HCT116 (cell line): ENCODE measurements at regions not wholly inside any gene's neighbourhood (a gene's known extent, or its start where the extent isn't known, plus 50 kb on each side); places are given as distances from the start of the nearest gene placed in this dataset.

Source experiments
- ATAC-seq: fragments of 200-7000 bp; cut with Tn5 transposase; 2 replicates; pipeline ENCODE4 v1.9.1; 2020; ENCODE audit warnings: mild to moderate bottlenecking, moderate library complexity
- BruUV-seq: library from RNA; stranded (reverse); fragments of 400-500 nt; replicated peaks from 2 replicates; lab custom pipeline; 2021; lab: Mats Ljungman, UMichigan
- CTCF ChIA-PET: fragments of 300-600 bp; sonication (Branson Sonifier 250); formaldehyde crosslinking; loops from one replicate; lab custom pipeline; 2021; ENCODE audit warnings: antibody characterized with exemption; lab: Charles Lee
- POLR2A ChIA-PET: fragments of 300-600, 350-600 bp; sonication (Branson Sonifier 250); formaldehyde crosslinking; loops from one replicate; lab custom pipeline; 2021; ENCODE audit warnings: antibody characterized with exemption; lab: Charles Lee
- RAD21 ChIA-PET, 2 experiments: fragments of 300-600 bp; sonication (Branson Sonifier 250); formaldehyde crosslinking; loops; one replicate each; lab custom pipeline; 2023; ENCODE audit warnings: low total read pairs in 2 of 2; ENCODE audit not compliant: uncharacterized antibody in 2 of 2, unreplicated experiment in 2 of 2, low non-redundant PET in 1 of 2; lab: Charles Lee
- DNase-seq: peaks from one replicate; pipeline ENCODE4 v3.0.0-alpha.2; 2010; ENCODE audit warnings: low read depth, low spot score
- H2AFZ ChIP-seq: fragments of 200-600 bp; shearing (Covaris generic), sonication (generic); 2 replicates; pipeline ENCODE4 v1.6.1; 2017; ENCODE audit warnings: low read depth, mixed run types, mixed read lengths, antibody characterized with exemption, low read length; ENCODE audit not compliant: poor library complexity, severe bottlenecking
- H3K27ac ChIP-seq: 2 replicates; pipeline ENCODE4 v1.5.1; 2012; ENCODE audit warnings: low read depth, low read length
- H3K27me3 ChIP-seq: fragments of 200-600 bp; sonication (generic); 2 replicates; pipeline ENCODE4 v1.6.1; 2016; ENCODE audit warnings: mixed run types, low read length, mixed read lengths; ENCODE audit not compliant: insufficient read depth
- H3K36me3 ChIP-seq, 2 experiments: fragments of 200-500 bp in 1 of 2; fragments of 200-600 bp in 1 of 2; sonication (Bioruptor generic) in 1 of 2; sonication (generic) in 1 of 2; 2 replicates each; pipeline versions ENCODE4 v1.5.1 to v1.6.1; 2014 to 2016; ENCODE audit warnings: low read length in 2 of 2, inconsistent platforms in 1 of 2, mixed read lengths in 1 of 2, mixed run types in 1 of 2; ENCODE audit not compliant: insufficient read depth in 2 of 2, control insufficient read depth in 1 of 2
- H3K4me1 ChIP-seq, 2 experiments: fragments of 200-600 bp in 1 of 2; sonication (generic) in 1 of 2; 2 replicates each; pipeline versions ENCODE4 v1.5.1 to v1.6.1; 2012 to 2017; ENCODE audit warnings: low read length in 2 of 2, inconsistent platforms in 1 of 2, mild to moderate bottlenecking in 1 of 2, mixed read lengths in 1 of 2, mixed run types in 1 of 2, moderate library complexity in 1 of 2; ENCODE audit not compliant: insufficient read depth in 2 of 2, control insufficient read depth in 1 of 2
- H3K4me2 ChIP-seq: fragments of 200-600 bp; sonication (generic); 2 replicates; pipeline ENCODE4 v1.6.1; 2017; ENCODE audit warnings: mixed run types, low read length, mixed read lengths
- H3K4me3 ChIP-seq, 2 experiments: fragments of 200-600 bp in 1 of 2; sonication (generic) in 1 of 2; replicated peaks in 1 of 2; 2 replicates each; pipeline ENCODE4 v1.5.1; 2011 to 2016; ENCODE audit warnings: low read length in 2 of 2, control low read depth in 1 of 2, low read depth in 1 of 2, mild to moderate bottlenecking in 1 of 2, mixed read lengths in 1 of 2, mixed run types in 1 of 2
- H3K79me2 ChIP-seq: fragments of 200-600 bp; sonication (generic); 2 replicates; pipeline ENCODE4 v1.6.1; 2017; ENCODE audit warnings: mild to moderate bottlenecking, mixed run types, low read length, moderate library complexity, mixed read lengths; ENCODE audit not compliant: insufficient read depth
- H3K9ac ChIP-seq: fragments of 200-600 bp; sonication (generic); 2 replicates; pipeline ENCODE4 v1.6.1; 2016; ENCODE audit warnings: low read length, mixed read lengths
- H3K9me2 ChIP-seq: fragments of 200-600 bp; sonication (generic), shearing (Covaris generic); 2 replicates; pipeline ENCODE4 v1.6.1; 2017; ENCODE audit warnings: mixed run types, mild to moderate bottlenecking, moderate library complexity; ENCODE audit not compliant: insufficient read depth
- H3K9me3 ChIP-seq, 2 experiments: fragments of 200-500 bp in 1 of 2; fragments of 200-600 bp in 1 of 2; sonication (Bioruptor generic) in 1 of 2; sonication (generic) in 1 of 2; 2 replicates each; pipeline ENCODE4 v1.6.1; 2014 to 2017; ENCODE audit warnings: low read length in 2 of 2, mixed read lengths in 2 of 2, inconsistent platforms in 1 of 2, low read depth in 1 of 2, mild to moderate bottlenecking in 1 of 2, mixed run types in 1 of 2, moderate library complexity in 1 of 2; ENCODE audit not compliant: control insufficient read depth in 1 of 2, insufficient read depth in 1 of 2
- H4K20me1 ChIP-seq: fragments of 200-600 bp; sonication (generic), shearing (Covaris generic); 2 replicates; pipeline ENCODE4 v1.6.1; 2017; ENCODE audit warnings: mixed run types, mild to moderate bottlenecking, moderate library complexity; ENCODE audit not compliant: insufficient read depth
- FOSL1 ChIP-seq: IDR thresholded peaks from 2 replicates; pipeline ENCODE4 v1.6.1; 2012; ENCODE audit warnings: low read depth
- POLR2AphosphoS5 ChIP-seq: IDR thresholded peaks from 2 replicates; pipeline ENCODE4 v1.6.1; 2011; ENCODE audit warnings: mild to moderate bottlenecking, low read depth, low read length, moderate library complexity
- TCF7L2 ChIP-seq: IDR thresholded peaks from 2 replicates; pipeline ENCODE4 v1.7.0; 2011; ENCODE audit warnings: borderline replicate concordance, inconsistent platforms; ENCODE audit not compliant: insufficient read depth, insufficient read length; ENCODE audit errors: extremely low read depth
- intact Hi-C: fragments of 100-400 bp; cut with micrococcal nuclease; formaldehyde crosslinking; loops from 2 replicates; pipeline ENCODE4 v1.10.0; 2022
- TF ChIP-seq, protein P1 (sequence below), 3 experiments: fragments of 200-600 bp in 1 of 3; sonication (generic) in 1 of 3; IDR thresholded peaks in 2 of 3; conservative IDR thresholded peaks in 1 of 3; 2 replicates each; pipeline ENCODE4 v1.5.1; 2012 to 2017; ENCODE audit warnings: low read depth in 2 of 3, low read length in 2 of 3, antibody characterized with exemption in 1 of 3, borderline replicate concordance in 1 of 3, control low read depth in 1 of 3, mild to moderate bottlenecking in 1 of 3, mixed read lengths in 1 of 3, mixed run types in 1 of 3, moderate library complexity in 1 of 3; ENCODE audit not compliant: insufficient read depth in 1 of 3
- TF ChIP-seq, protein P2 (sequence below): IDR thresholded peaks from 2 replicates; pipeline ENCODE4 v1.6.1; 2012; ENCODE audit warnings: low read depth

DNA sequence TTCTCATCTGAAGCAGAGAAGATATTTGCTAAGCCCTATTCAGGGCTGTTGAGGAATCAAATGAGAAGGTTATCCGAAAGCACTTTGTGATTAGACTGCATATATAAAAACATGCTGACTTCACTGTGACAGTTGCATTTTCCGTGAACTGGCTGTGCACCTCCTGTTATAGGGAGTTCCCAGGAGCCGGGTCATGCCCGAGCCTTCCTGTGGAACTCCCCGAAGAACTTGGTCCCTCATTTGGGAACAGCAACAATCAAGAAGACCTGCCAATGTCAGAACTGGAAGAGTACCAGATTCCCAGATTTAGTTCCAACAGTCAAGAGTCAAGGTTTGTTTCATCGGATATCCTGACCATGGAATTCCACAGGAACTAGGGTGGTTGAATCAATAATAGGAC lies 130.4 kb upstream of the RAI14 start:
- intact Hi-C loops: no loop called here
- ATAC-seq (no peak), DNase-seq (no peak)
- Histone ChIP-seq H3K9me2 (no peaks in the 10 kb centered on the region), H3K36me3 (no peaks in the 10 kb centered on the region), H3K27ac (no peak overlapping the region), H2AFZ (no peak overlapping the region), H3K27me3 (no peaks in the 10 kb centered on the region), H3K9ac (no peak overlapping the region), H3K9me3 (no peaks in the 10 kb centered on the region), H3K4me2 (no peak overlapping the region), H3K79me2 (no peaks in the 10 kb centered on the region), H3K4me3 (no peak overlapping the region), H3K4me1 (no peaks in the 10 kb centered on the region), H4K20me1 (no peaks in the 10 kb centered on the region)
- POLR2A ChIA-PET: no interaction called here
- RAD21 ChIA-PET: no interaction called here
- BruUV-seq: no TSS peak
- CTCF ChIA-PET: no interaction called here
- TF ChIP-seq FOSL1 (no peak), TCF7L2 (no peak), POLR2AphosphoS5 (no peak)
- TF ChIP-seq, protein P1, sequence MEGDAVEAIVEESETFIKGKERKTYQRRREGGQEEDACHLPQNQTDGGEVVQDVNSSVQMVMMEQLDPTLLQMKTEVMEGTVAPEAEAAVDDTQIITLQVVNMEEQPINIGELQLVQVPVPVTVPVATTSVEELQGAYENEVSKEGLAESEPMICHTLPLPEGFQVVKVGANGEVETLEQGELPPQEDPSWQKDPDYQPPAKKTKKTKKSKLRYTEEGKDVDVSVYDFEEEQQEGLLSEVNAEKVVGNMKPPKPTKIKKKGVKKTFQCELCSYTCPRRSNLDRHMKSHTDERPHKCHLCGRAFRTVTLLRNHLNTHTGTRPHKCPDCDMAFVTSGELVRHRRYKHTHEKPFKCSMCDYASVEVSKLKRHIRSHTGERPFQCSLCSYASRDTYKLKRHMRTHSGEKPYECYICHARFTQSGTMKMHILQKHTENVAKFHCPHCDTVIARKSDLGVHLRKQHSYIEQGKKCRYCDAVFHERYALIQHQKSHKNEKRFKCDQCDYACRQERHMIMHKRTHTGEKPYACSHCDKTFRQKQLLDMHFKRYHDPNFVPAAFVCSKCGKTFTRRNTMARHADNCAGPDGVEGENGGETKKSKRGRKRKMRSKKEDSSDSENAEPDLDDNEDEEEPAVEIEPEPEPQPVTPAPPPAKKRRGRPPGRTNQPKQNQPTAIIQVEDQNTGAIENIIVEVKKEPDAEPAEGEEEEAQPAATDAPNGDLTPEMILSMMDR (IDR thresholded peaks at IDR 0.05 in 2 of 3, conservative IDR thresholded peaks at IDR 0.05 in 1 of 3; ENCODE audit: borderline replicate concordance in 1 of 3, insufficient read depth in 1 of 3, low read depth in 2 of 3, low read length in 2 of 3): no peak
- TF ChIP-seq, protein P2, sequence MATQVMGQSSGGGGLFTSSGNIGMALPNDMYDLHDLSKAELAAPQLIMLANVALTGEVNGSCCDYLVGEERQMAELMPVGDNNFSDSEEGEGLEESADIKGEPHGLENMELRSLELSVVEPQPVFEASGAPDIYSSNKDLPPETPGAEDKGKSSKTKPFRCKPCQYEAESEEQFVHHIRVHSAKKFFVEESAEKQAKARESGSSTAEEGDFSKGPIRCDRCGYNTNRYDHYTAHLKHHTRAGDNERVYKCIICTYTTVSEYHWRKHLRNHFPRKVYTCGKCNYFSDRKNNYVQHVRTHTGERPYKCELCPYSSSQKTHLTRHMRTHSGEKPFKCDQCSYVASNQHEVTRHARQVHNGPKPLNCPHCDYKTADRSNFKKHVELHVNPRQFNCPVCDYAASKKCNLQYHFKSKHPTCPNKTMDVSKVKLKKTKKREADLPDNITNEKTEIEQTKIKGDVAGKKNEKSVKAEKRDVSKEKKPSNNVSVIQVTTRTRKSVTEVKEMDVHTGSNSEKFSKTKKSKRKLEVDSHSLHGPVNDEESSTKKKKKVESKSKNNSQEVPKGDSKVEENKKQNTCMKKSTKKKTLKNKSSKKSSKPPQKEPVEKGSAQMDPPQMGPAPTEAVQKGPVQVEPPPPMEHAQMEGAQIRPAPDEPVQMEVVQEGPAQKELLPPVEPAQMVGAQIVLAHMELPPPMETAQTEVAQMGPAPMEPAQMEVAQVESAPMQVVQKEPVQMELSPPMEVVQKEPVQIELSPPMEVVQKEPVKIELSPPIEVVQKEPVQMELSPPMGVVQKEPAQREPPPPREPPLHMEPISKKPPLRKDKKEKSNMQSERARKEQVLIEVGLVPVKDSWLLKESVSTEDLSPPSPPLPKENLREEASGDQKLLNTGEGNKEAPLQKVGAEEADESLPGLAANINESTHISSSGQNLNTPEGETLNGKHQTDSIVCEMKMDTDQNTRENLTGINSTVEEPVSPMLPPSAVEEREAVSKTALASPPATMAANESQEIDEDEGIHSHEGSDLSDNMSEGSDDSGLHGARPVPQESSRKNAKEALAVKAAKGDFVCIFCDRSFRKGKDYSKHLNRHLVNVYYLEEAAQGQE: no peak
